WTC11 (cell line): ENCODE measurements at regions not wholly inside any gene's neighbourhood (a gene's known extent, or its start where the extent isn't known, plus 50 kb on each side); places are given as distances from the start of the nearest gene placed in this dataset.

Source experiments
- ATAC-seq: fragments of 200-7000 bp; cut with Tn5 transposase; 2 replicates; pipeline ENCODE4 v1.10.0; 2021; ENCODE audit warnings: mild to moderate bottlenecking, moderate library complexity
- CTCF ChIA-PET: fragments of 300-600 bp; sonication (Branson Sonifier 250); formaldehyde crosslinking; loops from one replicate; lab custom pipeline; 2021; ENCODE audit warnings: antibody characterized with exemption; lab: Charles Lee
- POLR2A ChIA-PET: fragments of 350-600 bp; sonication (Branson Sonifier 250); formaldehyde crosslinking; loops from one replicate; lab custom pipeline; 2021; ENCODE audit warnings: antibody characterized with exemption; lab: Charles Lee
- DNase-seq: peaks from one replicate; pipeline ENCODE4 v3.0.0; 2021; ENCODE audit warnings: low spot score
- H3K27ac Mint-ChIP-seq: 2 replicates; pipeline ENCODE4 v1.8.0; 2021; ENCODE audit warnings: mixed read lengths
- H3K27me3 Mint-ChIP-seq: 2 replicates; pipeline ENCODE4 v1.8.0; 2021; ENCODE audit warnings: low read depth, mild to moderate bottlenecking, moderate library complexity, mixed read lengths
- H3K36me3 Mint-ChIP-seq: 2 replicates; pipeline ENCODE4 v1.8.0; 2021; ENCODE audit warnings: mixed read lengths
- H3K4me1 Mint-ChIP-seq: 2 replicates; pipeline ENCODE4 v1.8.0; 2022; ENCODE audit warnings: mixed read lengths
- H3K4me3 Mint-ChIP-seq: 2 replicates; pipeline ENCODE4 v1.8.0; 2021; ENCODE audit warnings: mild to moderate bottlenecking, moderate library complexity, mixed read lengths
- H3K9me3 Mint-ChIP-seq: 2 replicates; pipeline ENCODE4 v1.8.0; 2021; ENCODE audit warnings: mixed read lengths
- CBFB ChIP-seq: sonication (generic); formaldehyde crosslinking; IDR thresholded peaks from 2 replicates; pipeline ENCODE4 v1.8.1; 2022; ENCODE audit warnings: mild to moderate bottlenecking, low read depth, missing genetic modification reagents
- CREM ChIP-seq: sonication (generic); formaldehyde crosslinking; IDR thresholded peaks from 2 replicates; pipeline ENCODE4 v1.8.1; 2022; ENCODE audit warnings: mild to moderate bottlenecking, missing genetic modification reagents, moderate library complexity
- EMX1 ChIP-seq: fragments of 250-450 bp; sonication (Bioruptor Pico); IDR thresholded peaks from 2 replicates; pipeline ENCODE4 v1.8.0; 2021; ENCODE audit warnings: mild to moderate bottlenecking
- FOXJ3 ChIP-seq: sonication (generic); formaldehyde crosslinking; IDR thresholded peaks from 2 replicates; pipeline ENCODE4 v1.9.0; 2021; ENCODE audit warnings: missing genetic modification reagents, mild to moderate bottlenecking, borderline replicate concordance
- GABPB1 ChIP-seq: sonication (generic); formaldehyde crosslinking; IDR thresholded peaks from 2 replicates; pipeline ENCODE4 v1.8.1; 2023; ENCODE audit warnings: mild to moderate bottlenecking, missing genetic modification reagents
- IRF2 ChIP-seq: sonication (generic); formaldehyde crosslinking; IDR thresholded peaks from 2 replicates; pipeline ENCODE4 v1.8.0; 2022; ENCODE audit warnings: low read depth, missing genetic modification reagents, borderline replicate concordance
- JAZF1 ChIP-seq: fragments of 250-450 bp; sonication (Bioruptor Pico); IDR thresholded peaks from 2 replicates; pipeline ENCODE4 v1.9.0; 2021; ENCODE audit warnings: moderate library complexity, mild to moderate bottlenecking, inconsistent platforms
- MXD4 ChIP-seq: fragments of 250-450 bp; sonication (Bioruptor Pico); IDR thresholded peaks from 2 replicates; pipeline ENCODE4 v1.8.0; 2021; ENCODE audit warnings: mild to moderate bottlenecking, moderate library complexity, borderline replicate concordance
- NFATC4 ChIP-seq: fragments of 250-450 bp; sonication (Bioruptor Pico); IDR thresholded peaks from 2 replicates; pipeline ENCODE4 v1.9.0; 2021; ENCODE audit warnings: mild to moderate bottlenecking
- NR3C1 ChIP-seq: sonication (generic); formaldehyde crosslinking; conservative IDR thresholded peaks from 2 replicates; pipeline ENCODE4 v1.8.1; 2023; ENCODE audit warnings: low read depth, mild to moderate bottlenecking, missing genetic modification reagents
- RELA ChIP-seq: sonication (generic); formaldehyde crosslinking; IDR thresholded peaks from 2 replicates; pipeline ENCODE4 v1.8.1; 2022; ENCODE audit warnings: missing genetic modification reagents, mild to moderate bottlenecking, borderline replicate concordance
- TEAD1 ChIP-seq: sonication (generic); formaldehyde crosslinking; IDR thresholded peaks from 2 replicates; pipeline ENCODE4 v1.8.0; 2022; ENCODE audit warnings: mild to moderate bottlenecking, missing genetic modification reagents
- TEAD4 ChIP-seq: sonication (generic); formaldehyde crosslinking; IDR thresholded peaks from 2 replicates; pipeline ENCODE4 v1.8.0; 2022; ENCODE audit warnings: mild to moderate bottlenecking, missing genetic modification reagents
- ZNF138 ChIP-seq: sonication (generic); formaldehyde crosslinking; conservative IDR thresholded peaks from 2 replicates; pipeline ENCODE4 v1.8.1; 2022; ENCODE audit warnings: mild to moderate bottlenecking, moderate library complexity, missing genetic modification reagents
- ZNF317 ChIP-seq: sonication (generic); formaldehyde crosslinking; IDR thresholded peaks from 2 replicates; pipeline ENCODE4 v1.8.1; 2023; ENCODE audit warnings: low read depth, mild to moderate bottlenecking, moderate library complexity, missing genetic modification reagents, borderline replicate concordance
- ZNF396 ChIP-seq: fragments of 250-450 bp; sonication (Bioruptor Pico); IDR thresholded peaks from 2 replicates; pipeline ENCODE4 v1.8.0; 2021; ENCODE audit warnings: mild to moderate bottlenecking, moderate library complexity, borderline replicate concordance
- TF ChIP-seq, protein P1 (sequence below): sonication (generic); formaldehyde crosslinking; IDR thresholded peaks from 2 replicates; pipeline ENCODE4 v1.8.0; 2023; ENCODE audit warnings: missing genetic modification reagents, mild to moderate bottlenecking, borderline replicate concordance
- TF ChIP-seq, protein P2 (sequence below): sonication (generic); formaldehyde crosslinking; IDR thresholded peaks from 2 replicates; pipeline ENCODE4 v1.8.0; 2022; ENCODE audit warnings: mild to moderate bottlenecking, missing genetic modification reagents
- TF ChIP-seq, protein P3 (sequence below): sonication (generic); formaldehyde crosslinking; IDR thresholded peaks from 2 replicates; pipeline ENCODE4 v1.8.0; 2022; ENCODE audit warnings: mild to moderate bottlenecking, missing genetic modification reagents
- TF ChIP-seq, protein P4 (sequence below): fragments of 250-450 bp; sonication (Bioruptor Pico); conservative IDR thresholded peaks from 2 replicates; pipeline ENCODE4 v1.9.0; 2021; ENCODE audit warnings: mild to moderate bottlenecking

DNA sequence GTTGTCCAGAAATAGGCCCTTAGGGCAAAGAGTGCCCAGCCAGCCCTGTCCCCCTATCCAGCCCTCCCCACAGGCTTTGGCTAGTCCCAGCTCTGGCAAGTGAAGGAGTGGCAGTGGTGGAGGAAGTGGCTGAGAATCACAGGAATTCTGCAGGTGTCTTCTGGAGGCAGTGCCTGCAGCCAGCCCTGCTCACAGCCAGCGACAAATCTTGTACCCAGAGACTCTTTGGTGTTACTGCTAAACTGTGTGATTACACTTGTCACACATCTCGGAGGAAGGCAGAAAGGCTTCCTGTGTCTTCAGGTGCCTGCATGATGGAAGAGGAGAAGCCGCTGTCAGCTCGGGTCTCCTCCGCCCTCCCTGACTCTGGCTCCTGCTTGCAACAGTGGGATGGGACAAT, 71.6 kb upstream of the GRIK3 start:
- H3K36me3 Mint-ChIP-seq, result no peaks in the 10 kb centered on the region
- no peak for DNase-seq
- ATAC-seq, result no peak
- no peak overlapping the region for H3K4me3 Mint-ChIP-seq
- TF ChIP-seq MXD4, result no peak
- TF ChIP-seq CREM (CRISPR knock-in tag), result no peak
- TF ChIP-seq RELA (CRISPR knock-in tag), result no peak
- no peak for TF ChIP-seq JAZF1 (CRISPR knock-in tag)
- TF ChIP-seq, protein P1, sequence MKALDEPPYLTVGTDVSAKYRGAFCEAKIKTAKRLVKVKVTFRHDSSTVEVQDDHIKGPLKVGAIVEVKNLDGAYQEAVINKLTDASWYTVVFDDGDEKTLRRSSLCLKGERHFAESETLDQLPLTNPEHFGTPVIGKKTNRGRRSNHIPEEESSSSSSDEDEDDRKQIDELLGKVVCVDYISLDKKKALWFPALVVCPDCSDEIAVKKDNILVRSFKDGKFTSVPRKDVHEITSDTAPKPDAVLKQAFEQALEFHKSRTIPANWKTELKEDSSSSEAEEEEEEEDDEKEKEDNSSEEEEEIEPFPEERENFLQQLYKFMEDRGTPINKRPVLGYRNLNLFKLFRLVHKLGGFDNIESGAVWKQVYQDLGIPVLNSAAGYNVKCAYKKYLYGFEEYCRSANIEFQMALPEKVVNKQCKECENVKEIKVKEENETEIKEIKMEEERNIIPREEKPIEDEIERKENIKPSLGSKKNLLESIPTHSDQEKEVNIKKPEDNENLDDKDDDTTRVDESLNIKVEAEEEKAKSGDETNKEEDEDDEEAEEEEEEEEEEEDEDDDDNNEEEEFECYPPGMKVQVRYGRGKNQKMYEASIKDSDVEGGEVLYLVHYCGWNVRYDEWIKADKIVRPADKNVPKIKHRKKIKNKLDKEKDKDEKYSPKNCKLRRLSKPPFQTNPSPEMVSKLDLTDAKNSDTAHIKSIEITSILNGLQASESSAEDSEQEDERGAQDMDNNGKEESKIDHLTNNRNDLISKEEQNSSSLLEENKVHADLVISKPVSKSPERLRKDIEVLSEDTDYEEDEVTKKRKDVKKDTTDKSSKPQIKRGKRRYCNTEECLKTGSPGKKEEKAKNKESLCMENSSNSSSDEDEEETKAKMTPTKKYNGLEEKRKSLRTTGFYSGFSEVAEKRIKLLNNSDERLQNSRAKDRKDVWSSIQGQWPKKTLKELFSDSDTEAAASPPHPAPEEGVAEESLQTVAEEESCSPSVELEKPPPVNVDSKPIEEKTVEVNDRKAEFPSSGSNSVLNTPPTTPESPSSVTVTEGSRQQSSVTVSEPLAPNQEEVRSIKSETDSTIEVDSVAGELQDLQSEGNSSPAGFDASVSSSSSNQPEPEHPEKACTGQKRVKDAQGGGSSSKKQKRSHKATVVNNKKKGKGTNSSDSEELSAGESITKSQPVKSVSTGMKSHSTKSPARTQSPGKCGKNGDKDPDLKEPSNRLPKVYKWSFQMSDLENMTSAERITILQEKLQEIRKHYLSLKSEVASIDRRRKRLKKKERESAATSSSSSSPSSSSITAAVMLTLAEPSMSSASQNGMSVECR (CRISPR knock-in tag), result no peak
- TF ChIP-seq ZNF396, result no peak
- no peak for TF ChIP-seq GABPB1
- TF ChIP-seq TEAD1 (CRISPR knock-in tag), result no peak
- peaks cover 21% of the 10 kb centered on the region for H3K27me3 Mint-ChIP-seq
- ChIA-PET CTCF (no interaction called here), POLR2A (no interaction called here)
- no peaks in the 10 kb centered on the region for H3K9me3 Mint-ChIP-seq
- no peak overlapping the region for H3K27ac Mint-ChIP-seq
- peaks cover 4% of the 10 kb centered on the region for H3K4me1 Mint-ChIP-seq

DNA sequence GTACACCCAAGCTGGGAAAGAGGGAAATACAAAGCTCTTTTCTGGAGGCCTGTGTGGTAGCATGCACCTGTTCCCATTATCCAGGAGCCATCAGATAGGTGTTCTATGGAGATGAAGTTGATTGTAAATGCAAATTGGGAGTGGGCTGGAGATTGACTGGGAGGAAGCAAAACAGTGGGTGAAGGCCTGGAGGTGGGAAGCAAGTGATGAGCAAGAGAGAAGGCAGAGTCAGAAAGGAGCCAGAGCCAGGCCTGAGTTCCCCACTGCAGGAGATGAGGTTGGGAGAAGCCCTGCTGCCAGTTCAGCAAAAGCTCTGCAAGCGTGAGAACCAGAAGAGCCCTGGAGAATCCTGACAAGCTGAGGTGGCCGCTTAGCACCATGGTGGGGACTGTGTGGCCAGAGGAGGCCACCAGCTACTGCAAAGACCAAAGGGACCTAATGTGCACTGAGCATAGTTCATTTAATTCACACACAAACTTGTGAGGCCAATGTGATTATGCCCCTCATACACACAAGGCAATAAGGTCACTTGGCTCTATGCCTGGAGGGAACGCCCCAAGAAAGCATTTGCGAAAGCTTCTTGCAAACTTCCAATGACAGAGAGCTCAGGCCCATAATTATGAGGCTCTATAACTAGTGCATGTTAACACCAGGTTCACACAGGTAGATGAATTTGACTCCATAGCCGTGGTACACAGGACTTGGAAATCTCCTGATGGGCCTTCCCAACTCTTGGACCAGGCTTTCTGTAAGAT, 73.0 kb upstream of the GRIK3 start:
- peaks cover 4% of the 10 kb centered on the region for H3K4me1 Mint-ChIP-seq
- ChIA-PET CTCF (no interaction called here), POLR2A (no interaction called here)
- DNase-seq (no peak), ATAC-seq (no peak)
- no peaks in the 10 kb centered on the region for H3K36me3 Mint-ChIP-seq
- no peak overlapping the region for H3K27ac Mint-ChIP-seq
- H3K27me3 Mint-ChIP-seq, result peaks cover 13% of the 10 kb centered on the region
- H3K4me3 Mint-ChIP-seq, result no peak overlapping the region
- H3K9me3 Mint-ChIP-seq, result no peaks in the 10 kb centered on the region
- no peak for TF ChIP-seq ZNF317 (CRISPR knock-in tag)
- no peak for TF ChIP-seq EMX1 (CRISPR knock-in tag)
- no peak for TF ChIP-seq NFATC4 (CRISPR knock-in tag)
- TF ChIP-seq ZNF138 (CRISPR knock-in tag), result no peak
- TF ChIP-seq, protein P2, sequence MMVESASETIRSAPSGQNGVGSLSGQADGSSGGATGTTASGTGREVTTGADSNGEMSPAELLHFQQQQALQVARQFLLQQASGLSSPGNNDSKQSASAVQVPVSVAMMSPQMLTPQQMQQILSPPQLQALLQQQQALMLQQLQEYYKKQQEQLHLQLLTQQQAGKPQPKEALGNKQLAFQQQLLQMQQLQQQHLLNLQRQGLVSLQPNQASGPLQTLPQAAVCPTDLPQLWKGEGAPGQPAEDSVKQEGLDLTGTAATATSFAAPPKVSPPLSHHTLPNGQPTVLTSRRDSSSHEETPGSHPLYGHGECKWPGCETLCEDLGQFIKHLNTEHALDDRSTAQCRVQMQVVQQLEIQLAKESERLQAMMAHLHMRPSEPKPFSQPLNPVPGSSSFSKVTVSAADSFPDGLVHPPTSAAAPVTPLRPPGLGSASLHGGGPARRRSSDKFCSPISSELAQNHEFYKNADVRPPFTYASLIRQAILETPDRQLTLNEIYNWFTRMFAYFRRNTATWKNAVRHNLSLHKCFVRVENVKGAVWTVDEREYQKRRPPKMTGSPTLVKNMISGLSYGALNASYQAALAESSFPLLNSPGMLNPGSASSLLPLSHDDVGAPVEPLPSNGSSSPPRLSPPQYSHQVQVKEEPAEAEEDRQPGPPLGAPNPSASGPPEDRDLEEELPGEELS (CRISPR knock-in tag), result no peak
- TF ChIP-seq, protein P3, sequence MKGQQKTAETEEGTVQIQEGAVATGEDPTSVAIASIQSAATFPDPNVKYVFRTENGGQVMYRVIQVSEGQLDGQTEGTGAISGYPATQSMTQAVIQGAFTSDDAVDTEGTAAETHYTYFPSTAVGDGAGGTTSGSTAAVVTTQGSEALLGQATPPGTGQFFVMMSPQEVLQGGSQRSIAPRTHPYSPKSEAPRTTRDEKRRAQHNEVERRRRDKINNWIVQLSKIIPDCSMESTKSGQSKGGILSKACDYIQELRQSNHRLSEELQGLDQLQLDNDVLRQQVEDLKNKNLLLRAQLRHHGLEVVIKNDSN, result no peak
- TF ChIP-seq CBFB (CRISPR knock-in tag), result no peak
- TF ChIP-seq FOXJ3 (CRISPR knock-in tag), result no peak
- TF ChIP-seq, protein P1 (CRISPR knock-in tag), result no peak
- no peak for TF ChIP-seq TEAD4 (CRISPR knock-in tag)
- TF ChIP-seq NR3C1, result no peak
- TF ChIP-seq, protein P4, sequence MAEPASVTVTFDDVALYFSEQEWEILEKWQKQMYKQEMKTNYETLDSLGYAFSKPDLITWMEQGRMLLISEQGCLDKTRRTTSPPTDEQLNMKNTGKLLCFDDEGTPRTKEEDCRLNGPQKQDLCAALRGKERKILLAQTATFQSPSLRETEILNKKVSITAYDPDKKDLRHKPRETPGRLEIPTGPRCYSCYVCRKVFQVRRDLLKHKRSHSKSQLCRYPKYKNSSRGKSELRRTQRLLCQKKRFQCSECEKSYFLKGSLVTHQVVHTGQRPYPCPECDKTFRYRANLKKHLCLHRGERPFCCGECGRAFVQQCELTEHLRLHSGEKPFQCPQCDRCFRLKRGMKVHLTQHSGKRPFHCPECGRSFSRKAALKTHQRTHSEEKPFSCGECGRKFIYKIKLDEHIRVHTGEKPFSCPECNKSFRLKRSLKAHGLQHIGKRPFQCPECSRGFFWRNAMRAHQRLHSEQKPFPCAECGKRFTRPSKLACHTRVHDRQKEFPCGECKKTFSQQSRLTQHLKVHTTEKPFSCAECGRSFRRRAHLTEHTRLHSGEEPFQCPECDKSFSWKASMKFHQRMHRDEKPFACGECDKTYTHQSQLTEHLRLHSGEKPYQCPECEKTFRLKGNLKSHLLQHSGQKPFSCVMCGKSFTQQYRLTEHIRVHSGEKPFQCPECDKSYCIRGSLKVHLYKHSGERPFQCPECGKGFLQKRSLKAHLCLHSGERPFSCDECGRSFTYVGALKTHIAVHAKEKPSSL (CRISPR knock-in tag), result no peak
- no peak for TF ChIP-seq IRF2 (CRISPR knock-in tag)
